ENCODE measurements at regions not wholly inside any gene's neighbourhood (a gene's known extent, or its start where the extent isn't known, plus 50 kb on each side); places are given as distances from the start of the nearest gene placed in this dataset.
A peak's percentile ranks its signal among the peaks of the same experiment; 100 is the strongest.

DNA sequence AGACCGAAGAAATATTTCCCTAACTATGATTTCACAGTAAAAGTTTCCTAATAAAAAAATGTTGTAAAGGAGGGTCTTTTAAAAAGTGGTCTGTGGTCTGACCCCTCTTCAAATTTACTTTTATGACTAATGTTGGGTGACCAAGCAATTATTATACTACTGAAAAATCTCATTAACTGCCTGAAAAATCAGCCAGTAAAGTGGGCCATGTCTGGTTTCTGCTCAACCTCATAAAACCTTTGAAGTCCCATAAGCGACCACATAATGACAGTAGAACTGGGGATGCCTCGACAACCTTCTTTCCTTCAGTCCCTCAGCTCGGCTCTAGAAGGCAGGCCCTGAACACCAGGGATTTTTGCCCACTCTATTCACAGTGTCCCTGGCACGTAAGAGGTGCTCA is 434.3 kb downstream of the EFNB2 start:
- FAIRE-seq, result no peak
- DNase-seq (ENCODE audit: low read depth), result no peak
- H3K4me3 ChIP-seq (ENCODE audit: low read depth, low read length), result no peak overlapping the region
- no peaks in the 10 kb centered on the region for H3K27me3 ChIP-seq (ENCODE audit: control insufficient read depth, insufficient read depth, low read length)
- H3K36me3 ChIP-seq (ENCODE audit: control insufficient read depth, insufficient read depth, low read length), result no peaks in the 10 kb centered on the region
- TF ChIP-seq, protein P1, sequence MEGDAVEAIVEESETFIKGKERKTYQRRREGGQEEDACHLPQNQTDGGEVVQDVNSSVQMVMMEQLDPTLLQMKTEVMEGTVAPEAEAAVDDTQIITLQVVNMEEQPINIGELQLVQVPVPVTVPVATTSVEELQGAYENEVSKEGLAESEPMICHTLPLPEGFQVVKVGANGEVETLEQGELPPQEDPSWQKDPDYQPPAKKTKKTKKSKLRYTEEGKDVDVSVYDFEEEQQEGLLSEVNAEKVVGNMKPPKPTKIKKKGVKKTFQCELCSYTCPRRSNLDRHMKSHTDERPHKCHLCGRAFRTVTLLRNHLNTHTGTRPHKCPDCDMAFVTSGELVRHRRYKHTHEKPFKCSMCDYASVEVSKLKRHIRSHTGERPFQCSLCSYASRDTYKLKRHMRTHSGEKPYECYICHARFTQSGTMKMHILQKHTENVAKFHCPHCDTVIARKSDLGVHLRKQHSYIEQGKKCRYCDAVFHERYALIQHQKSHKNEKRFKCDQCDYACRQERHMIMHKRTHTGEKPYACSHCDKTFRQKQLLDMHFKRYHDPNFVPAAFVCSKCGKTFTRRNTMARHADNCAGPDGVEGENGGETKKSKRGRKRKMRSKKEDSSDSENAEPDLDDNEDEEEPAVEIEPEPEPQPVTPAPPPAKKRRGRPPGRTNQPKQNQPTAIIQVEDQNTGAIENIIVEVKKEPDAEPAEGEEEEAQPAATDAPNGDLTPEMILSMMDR (IDR thresholded peaks at IDR 0.05; ENCODE audit: insufficient read depth, low read length, severe bottlenecking), result no peak

DNA sequence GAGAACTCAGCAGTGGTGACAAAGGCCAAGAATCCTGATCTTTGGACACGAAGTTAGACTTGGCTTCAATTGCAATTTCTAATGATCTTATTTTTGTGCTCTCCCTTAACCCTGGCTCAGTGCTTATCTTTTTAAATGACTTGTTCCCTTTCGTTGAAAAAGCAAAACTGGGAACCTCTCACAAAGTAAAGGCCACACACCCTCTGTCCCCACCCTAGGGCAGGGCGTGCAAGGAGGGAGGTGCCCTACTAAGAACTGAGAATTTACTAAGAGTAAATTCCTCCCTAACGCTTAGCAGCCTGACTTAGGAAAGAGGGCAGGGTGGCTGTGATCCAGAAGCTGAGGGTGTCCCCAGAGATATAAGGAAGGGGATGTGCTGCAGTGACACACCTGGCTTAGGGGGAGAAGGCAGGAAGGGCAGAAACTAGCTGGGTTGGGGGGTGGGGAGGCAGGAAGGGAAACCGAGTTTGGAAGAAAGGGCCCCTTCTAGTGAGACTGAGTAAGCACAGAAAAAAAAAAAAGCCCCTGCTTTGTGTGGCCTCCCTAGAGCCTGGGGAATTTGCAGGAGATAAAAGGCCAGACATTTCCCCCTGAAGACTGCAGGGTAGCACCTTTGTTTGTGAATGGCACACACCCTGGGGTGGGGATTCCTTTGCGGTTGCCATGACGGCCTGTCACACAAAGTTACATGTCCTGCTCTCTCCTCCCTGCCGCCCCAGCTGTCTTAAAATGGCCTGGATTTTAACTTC is 435.1 kb downstream of the EFNB2 start:
- no peak for FAIRE-seq
- Histone ChIP-seq H3K4me3 (ENCODE audit: low read depth, low read length) (no peak overlapping the region), H3K27me3 (ENCODE audit: control insufficient read depth, insufficient read depth, low read length) (no peaks in the 10 kb centered on the region), H3K36me3 (ENCODE audit: control insufficient read depth, insufficient read depth, low read length) (no peaks in the 10 kb centered on the region)
- TF ChIP-seq, protein P1 (IDR thresholded peaks at IDR 0.05; ENCODE audit: insufficient read depth, low read length, severe bottlenecking), result no peak
- no peak for DNase-seq (ENCODE audit: low read depth)

GRCh38 chr13:106099765-106100164 is 435.7 kb downstream of the EFNB2 start:
- FAIRE-seq (no peak), DNase-seq (ENCODE audit: low read depth) (no peak)
- Histone ChIP-seq H3K27me3 (ENCODE audit: control insufficient read depth, insufficient read depth, low read length) (no peaks in the 10 kb centered on the region), H3K36me3 (ENCODE audit: control insufficient read depth, insufficient read depth, low read length) (no peaks in the 10 kb centered on the region), H3K4me3 (ENCODE audit: low read depth, low read length) (no peak overlapping the region)
- TF ChIP-seq, protein P1 (IDR thresholded peaks at IDR 0.05; ENCODE audit: insufficient read depth, low read length, severe bottlenecking), result no peak

DNA sequence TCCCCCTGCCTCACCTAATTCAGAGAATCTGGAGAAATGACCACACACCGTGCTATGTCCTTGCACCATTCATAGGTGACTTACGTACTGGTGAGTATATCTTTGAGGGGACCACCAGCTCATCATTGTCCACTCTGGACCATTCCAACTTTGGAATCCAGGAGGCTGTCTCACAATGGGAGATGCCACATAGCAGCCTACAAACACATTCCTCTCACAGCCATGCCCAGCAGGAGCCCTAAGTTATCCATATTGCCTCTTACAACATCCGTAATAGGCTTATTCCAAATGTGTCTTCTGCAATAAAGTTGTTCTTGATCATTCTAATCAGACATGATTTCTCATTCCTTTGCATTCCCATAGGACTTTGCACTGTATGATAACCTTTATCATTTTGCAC is 436.7 kb downstream of the EFNB2 start:
- Histone ChIP-seq H3K36me3 (ENCODE audit: control insufficient read depth, insufficient read depth, low read length) (no peaks in the 10 kb centered on the region), H3K27me3 (ENCODE audit: control insufficient read depth, insufficient read depth, low read length) (no peaks in the 10 kb centered on the region), H3K4me3 (ENCODE audit: low read depth, low read length) (no peak overlapping the region)
- TF ChIP-seq, protein P1 (IDR thresholded peaks at IDR 0.05; ENCODE audit: insufficient read depth, low read length, severe bottlenecking), result no peak
- FAIRE-seq (no peak), DNase-seq (ENCODE audit: low read depth) (no peak)

DNA sequence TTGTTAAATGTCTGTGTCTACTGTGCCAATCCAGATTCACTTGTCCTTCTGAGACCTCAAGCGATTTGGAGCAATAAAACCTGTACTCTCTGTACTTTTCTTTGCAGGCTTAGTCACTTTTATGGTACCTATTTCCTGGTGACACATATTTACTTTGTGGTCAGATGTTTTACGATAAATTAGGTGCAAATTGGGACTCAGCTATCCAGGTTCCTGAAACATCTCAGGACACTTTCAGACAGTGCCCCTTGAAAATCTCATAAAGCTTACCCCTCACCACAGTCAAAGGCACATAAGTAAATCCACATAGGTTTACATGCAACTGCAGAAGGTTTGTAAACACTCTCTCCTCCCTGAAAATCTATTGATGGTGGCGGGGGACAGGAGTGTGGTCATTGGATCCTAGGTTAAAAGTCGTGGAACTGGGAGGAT is 438.8 kb downstream of the EFNB2 start:
- peak; percentile 86 for FAIRE-seq
- DNase-seq (ENCODE audit: low read depth), result peak; percentile 76
- no peak overlapping the region for H3K4me3 ChIP-seq (ENCODE audit: low read depth, low read length)
- TF ChIP-seq, protein P1 (IDR thresholded peaks at IDR 0.05; ENCODE audit: insufficient read depth, low read length, severe bottlenecking), result no peak
- no peaks in the 10 kb centered on the region for H3K36me3 ChIP-seq (ENCODE audit: control insufficient read depth, insufficient read depth, low read length)
- no peaks in the 10 kb centered on the region for H3K27me3 ChIP-seq (ENCODE audit: control insufficient read depth, insufficient read depth, low read length)

- H3K27me3 ChIP-seq (ENCODE audit: control insufficient read depth, insufficient read depth, low read length), result no peaks in the 10 kb centered on the region
- no peaks in the 10 kb centered on the region for H3K36me3 ChIP-seq (ENCODE audit: control insufficient read depth, insufficient read depth, low read length)
- TF ChIP-seq, protein P1 (IDR thresholded peaks at IDR 0.05; ENCODE audit: insufficient read depth, low read length, severe bottlenecking), result no peak
- no peak overlapping the region for H3K4me3 ChIP-seq (ENCODE audit: low read depth, low read length)
- DNase-seq (ENCODE audit: low read depth) (no peak), FAIRE-seq (no peak)
These were observed 439.5 kb downstream of the EFNB2 start for GRCh38 chr13:106095919-106096318.
